ENCODE measurements at regions not wholly inside any gene's neighbourhood (a gene's known extent, or its start where the extent isn't known, plus 50 kb on each side); places are given as distances from the start of the nearest gene placed in this dataset.
"Not testable (repeated sequence)": the region's sequence is repeated elsewhere in the genome, so short reads cannot be mapped to it uniquely, and the experiment has no call there.

- no peak overlapping the region for H3K4me3 Mint-ChIP-seq (ENCODE audit: unreplicated experiment)
- ChIA-PET CTCF (interaction anchor here (1.0 kb wide), 1 partner anchor 353 kb away, joined by 5 read pairs; no protein-coding TSS in a partner anchor), POLR2A (no interaction called here)
- H3K9me3 Mint-ChIP-seq (ENCODE audit: unreplicated experiment): no peaks in the 10 kb centered on the region
- BruUV-seq (replicated peaks): no TSS peak
- H3K4me1 Mint-ChIP-seq (ENCODE audit: insufficient read depth, unreplicated experiment): no peaks in the 10 kb centered on the region
- no peak for DNase-seq (ENCODE audit: unreplicated experiment)
- intact Hi-C loops (cut with micrococcal nuclease): no loop called here
- no peak overlapping the region for H3K27ac Mint-ChIP-seq (ENCODE audit: low read depth, unreplicated experiment)
- no peak for TF ChIP-seq CTCF (IDR thresholded peaks at IDR 0.05; ENCODE audit: unreplicated experiment)
- no peaks in the 10 kb centered on the region for H3K36me3 Mint-ChIP-seq (ENCODE audit: insufficient read depth, unreplicated experiment)
- peaks cover 46% of the 10 kb centered on the region for H3K27me3 Mint-ChIP-seq (ENCODE audit: insufficient read depth, unreplicated experiment)
Measured at GRCh38 chrX:130560544-130560943, 158.8 kb downstream of the RBMX2 start.

- no peak for DNase-seq (ENCODE audit: unreplicated experiment)
- ChIA-PET POLR2A (no interaction called here), CTCF (interaction anchor here (1.1 kb wide), 1 partner anchor 14 kb away, joined by 3 read pairs; no protein-coding TSS in a partner anchor)
- Mint-ChIP-seq H3K27ac (ENCODE audit: low read depth, unreplicated experiment) (no peak overlapping the region), H3K36me3 (ENCODE audit: insufficient read depth, unreplicated experiment) (no peaks in the 10 kb centered on the region), H3K27me3 (ENCODE audit: insufficient read depth, unreplicated experiment) (peaks cover 35% of the 10 kb centered on the region), H3K4me1 (ENCODE audit: insufficient read depth, unreplicated experiment) (no peaks in the 10 kb centered on the region), H3K9me3 (ENCODE audit: unreplicated experiment) (no peaks in the 10 kb centered on the region), H3K4me3 (ENCODE audit: unreplicated experiment) (no peak overlapping the region)
- no peak for TF ChIP-seq CTCF (IDR thresholded peaks at IDR 0.05; ENCODE audit: unreplicated experiment)
- intact Hi-C loops (cut with micrococcal nuclease): no loop called here
- BruUV-seq (replicated peaks): no TSS peak
Measured at GRCh38 chrX:130561930-130562329, 160.1 kb downstream of the RBMX2 start.

GRCh38 chrX:130563476-130563875 is 161.7 kb downstream of the RBMX2 start:
- CTCF ChIA-PET: interaction anchor here (1.9 kb wide), 1 partner anchor 12 kb away, joined by 10 read pairs; no protein-coding TSS in a partner anchor
- Mint-ChIP-seq H3K4me1 (ENCODE audit: insufficient read depth, unreplicated experiment) (no peaks in the 10 kb centered on the region), H3K27ac (ENCODE audit: low read depth, unreplicated experiment) (no peak overlapping the region), H3K27me3 (ENCODE audit: insufficient read depth, unreplicated experiment) (peaks cover 30% of the 10 kb centered on the region), H3K36me3 (ENCODE audit: insufficient read depth, unreplicated experiment) (no peaks in the 10 kb centered on the region), H3K4me3 (ENCODE audit: unreplicated experiment) (no peak overlapping the region), H3K9me3 (ENCODE audit: unreplicated experiment) (no peaks in the 10 kb centered on the region)
- TF ChIP-seq CTCF (IDR thresholded peaks at IDR 0.05; ENCODE audit: unreplicated experiment): no peak
- POLR2A ChIA-PET: no interaction called here
- intact Hi-C loops (cut with micrococcal nuclease): no loop called here
- BruUV-seq (replicated peaks): no TSS peak
- DNase-seq (ENCODE audit: unreplicated experiment): no peak

GRCh38 chrX:130566028-130566683 is 164.4 kb downstream of the RBMX2 start:
- H3K9me3 Mint-ChIP-seq (ENCODE audit: unreplicated experiment): no peaks in the 10 kb centered on the region
- ChIA-PET POLR2A (interaction anchor here (1.1 kb wide), 1 partner anchor 94 kb away, joined by 7 read pairs; no protein-coding TSS in a partner anchor), CTCF (interaction anchor here (1.4 to 2.4 kb wide), 3 partner anchors 9 to 11 kb away, joined by 3 to 13 read pairs (median 5); no protein-coding TSS in a partner anchor)
- H3K36me3 Mint-ChIP-seq (ENCODE audit: insufficient read depth, unreplicated experiment): no peaks in the 10 kb centered on the region
- no peak for DNase-seq (ENCODE audit: unreplicated experiment)
- H3K27me3 Mint-ChIP-seq (ENCODE audit: insufficient read depth, unreplicated experiment): peaks cover 30% of the 10 kb centered on the region
- intact Hi-C loops (cut with micrococcal nuclease): no loop called here
- H3K27ac Mint-ChIP-seq (ENCODE audit: low read depth, unreplicated experiment): no peak overlapping the region
- no peak overlapping the region for H3K4me3 Mint-ChIP-seq (ENCODE audit: unreplicated experiment)
- H3K4me1 Mint-ChIP-seq (ENCODE audit: insufficient read depth, unreplicated experiment): no peaks in the 10 kb centered on the region
- BruUV-seq (replicated peaks): no TSS peak
- TF ChIP-seq CTCF (IDR thresholded peaks at IDR 0.05; ENCODE audit: unreplicated experiment): no peak

- H3K9me3 Mint-ChIP-seq (ENCODE audit: unreplicated experiment); BruUV-seq (replicated peaks); intact Hi-C loops (cut with micrococcal nuclease); DNase-seq (ENCODE audit: unreplicated experiment); H3K4me1 Mint-ChIP-seq (ENCODE audit: insufficient read depth, unreplicated experiment); POLR2A ChIA-PET; H3K36me3 Mint-ChIP-seq (ENCODE audit: insufficient read depth, unreplicated experiment); H3K27ac Mint-ChIP-seq (ENCODE audit: low read depth, unreplicated experiment); H3K4me3 Mint-ChIP-seq (ENCODE audit: unreplicated experiment): not testable (repeated sequence)
- peaks cover 16% of the 10 kb centered on the region for H3K27me3 Mint-ChIP-seq (ENCODE audit: insufficient read depth, unreplicated experiment)
- CTCF ChIA-PET: interaction anchor here (0.7 kb wide), 1 partner anchor 83 kb away, joined by 3 read pairs; no protein-coding TSS in a partner anchor
Measured at GRCh38 chrX:130573030-130573429, 171.2 kb downstream of the RBMX2 start.

Measured in MCF 10A (cell line).